Mammary epithelial cell (primary cell): ENCODE measurements at regions not wholly inside any gene's neighbourhood (a gene's known extent, or its start where the extent isn't known, plus 50 kb on each side); places are given as distances from the start of the nearest gene placed in this dataset.

Source experiments
- CTCF ChIP-seq, 2 donors: IDR thresholded peaks in 1 of 2; conservative IDR thresholded peaks in 1 of 2; 2 replicates each; pipeline ENCODE4 v1.5.1; 2011 to 2012; ENCODE audit warnings: inconsistent platforms in 2 of 2, low read length in 2 of 2, mild to moderate bottlenecking in 2 of 2, control low read depth in 1 of 2, low read depth in 1 of 2; ENCODE audit not compliant: insufficient read depth in 1 of 2; ENCODE audit errors: extremely low read depth in 1 of 2
- EZH2 ChIP-seq: IDR thresholded peaks from 2 replicates; pipeline ENCODE4 v1.6.1; 2012; ENCODE audit warnings: low read length, inconsistent platforms, borderline replicate concordance

DNA sequence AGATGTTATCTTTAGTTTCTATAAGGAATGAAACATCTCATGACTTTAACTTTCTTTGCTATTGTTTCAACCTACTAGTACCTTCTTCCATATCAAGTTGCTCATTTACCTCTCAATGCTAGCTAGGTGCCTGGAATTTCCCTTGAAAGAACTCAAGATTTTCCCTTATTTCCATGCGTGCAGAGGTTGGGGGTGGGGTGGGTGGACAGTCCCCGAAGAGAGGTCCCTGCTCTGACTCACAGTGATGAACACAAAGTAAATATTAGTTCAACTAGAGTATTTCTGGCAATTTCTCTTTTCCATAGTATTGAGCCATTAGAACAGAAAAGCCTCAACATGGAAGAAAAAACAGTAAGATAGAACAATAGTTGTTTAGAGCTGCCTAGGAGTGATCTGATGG is 239.0 kb upstream of the ZP4 start:
- TF ChIP-seq CTCF (conservative IDR thresholded peaks at IDR 0.05 in 1 of 2, IDR thresholded peaks at IDR 0.05 in 1 of 2; ENCODE audit: extremely low read depth in 1 of 2, insufficient read depth in 1 of 2, low read depth in 1 of 2, low read length in 2 of 2) (no peak), EZH2 (no peak)
